GM21619 (cell line): ENCODE measurements at regions not wholly inside any gene's neighbourhood (a gene's known extent, or its start where the extent isn't known, plus 50 kb on each side); places are given as distances from the start of the nearest gene placed in this dataset.
"Not testable (repeated sequence)": the region's sequence is repeated elsewhere in the genome, so short reads cannot be mapped to it uniquely, and the experiment has no call there.

ENCODE experiments used
- ATAC-seq: cut with Tn5 transposase; IDR thresholded peaks from one replicate; pipeline ENCODE4 v1.9.1; 2021; ENCODE audit not compliant: unreplicated experiment

DNA sequence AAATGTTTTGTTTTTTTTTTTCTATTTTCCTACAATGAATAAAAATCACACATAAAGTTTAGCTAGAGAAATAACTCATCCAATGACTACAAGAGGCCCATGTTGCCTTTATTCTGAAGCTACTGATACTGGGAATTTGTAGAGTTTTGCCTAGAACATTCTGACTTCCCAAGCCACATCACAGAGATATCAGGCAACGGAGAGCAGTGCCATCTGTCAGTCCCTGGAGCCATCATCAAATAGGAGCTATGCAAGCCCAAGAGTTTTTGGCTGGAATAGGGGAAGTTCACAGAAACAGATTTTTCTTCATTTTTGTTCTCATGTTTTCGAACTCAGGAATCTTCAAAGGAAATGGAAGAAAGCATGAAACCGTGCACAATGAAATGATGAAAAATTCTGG lies 896.6 kb downstream of the TLE1 start:
- ATAC-seq, result no peak

DNA sequence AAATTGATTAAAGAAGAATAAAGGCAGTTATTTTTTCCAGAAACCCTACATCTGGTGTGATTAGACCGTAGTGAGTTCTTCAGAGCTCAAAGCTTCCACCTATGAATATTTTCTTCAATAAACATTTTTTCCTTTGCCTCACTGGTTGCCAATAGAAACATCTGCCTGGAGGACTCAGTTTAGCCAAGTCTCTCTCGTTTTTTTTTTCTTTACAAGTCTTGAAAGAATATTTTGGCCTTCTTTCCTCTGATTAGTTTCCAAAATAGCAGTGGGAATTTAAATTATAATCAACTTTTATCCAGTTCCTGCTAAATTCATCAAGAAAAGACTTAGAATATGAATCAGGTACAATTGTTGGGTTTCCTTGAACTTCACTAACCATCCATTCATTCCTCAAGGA lies 897.5 kb downstream of the TLE1 start:
- ATAC-seq, result no peak

DNA sequence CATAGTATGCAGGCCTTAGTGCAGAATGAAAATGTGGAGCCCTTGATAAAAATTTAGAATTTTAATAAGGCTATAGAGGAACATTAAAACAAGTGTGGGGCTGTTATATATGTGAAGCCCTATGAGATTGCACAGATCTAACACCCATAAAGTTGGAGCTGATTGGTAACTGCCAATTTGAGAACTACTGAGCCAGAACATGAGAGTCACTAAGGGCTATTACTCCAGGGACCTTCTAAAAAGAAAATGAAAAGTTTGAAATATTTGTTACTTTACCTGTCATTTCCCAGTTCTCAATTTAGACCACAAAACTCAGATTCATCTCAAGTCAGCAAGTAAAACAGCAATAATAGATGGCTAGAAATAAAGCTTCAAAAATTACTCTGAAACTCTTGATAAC lies 898.6 kb downstream of the TLE1 start:
- ATAC-seq, result no peak

DNA sequence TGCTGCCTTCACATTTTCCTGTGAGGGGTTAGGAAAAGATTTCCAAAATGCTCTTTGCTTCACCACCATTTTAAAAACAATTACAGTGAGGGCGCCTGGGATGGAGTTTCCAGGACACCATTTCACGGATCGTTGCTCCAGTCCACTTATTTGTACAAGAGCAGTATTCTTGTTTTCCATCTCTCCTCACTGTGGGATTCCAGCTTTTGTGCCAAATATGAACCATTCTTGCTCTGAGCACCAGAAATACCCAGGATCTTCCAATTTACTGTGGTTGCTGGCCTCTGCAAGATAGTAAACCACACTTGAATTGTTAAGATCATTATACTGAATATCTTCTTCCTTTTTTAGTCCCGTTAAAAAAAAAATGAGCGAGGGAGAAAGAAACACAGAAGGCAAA lies 899.5 kb downstream of the TLE1 start:
- ATAC-seq, result no peak

DNA sequence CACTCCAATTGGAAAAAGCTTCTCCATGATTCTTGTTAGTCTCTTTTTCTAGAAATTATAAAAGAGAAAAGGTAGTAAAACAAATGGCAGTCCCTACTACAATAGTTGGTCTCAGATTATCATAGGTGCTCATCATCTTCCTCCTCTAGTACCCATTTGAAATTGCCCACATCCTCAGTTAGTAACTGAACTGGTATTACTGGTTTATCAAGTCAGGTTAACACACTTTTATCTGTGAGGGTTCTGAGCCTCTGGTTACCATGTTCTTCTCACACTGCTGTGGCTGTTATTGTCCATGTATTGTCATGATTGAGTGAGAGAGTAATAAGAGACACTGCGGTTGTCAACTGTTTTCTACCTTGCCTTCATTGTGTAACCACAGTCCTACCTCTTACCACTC lies 901.7 kb downstream of the TLE1 start:
- ATAC-seq, result no peak

DNA sequence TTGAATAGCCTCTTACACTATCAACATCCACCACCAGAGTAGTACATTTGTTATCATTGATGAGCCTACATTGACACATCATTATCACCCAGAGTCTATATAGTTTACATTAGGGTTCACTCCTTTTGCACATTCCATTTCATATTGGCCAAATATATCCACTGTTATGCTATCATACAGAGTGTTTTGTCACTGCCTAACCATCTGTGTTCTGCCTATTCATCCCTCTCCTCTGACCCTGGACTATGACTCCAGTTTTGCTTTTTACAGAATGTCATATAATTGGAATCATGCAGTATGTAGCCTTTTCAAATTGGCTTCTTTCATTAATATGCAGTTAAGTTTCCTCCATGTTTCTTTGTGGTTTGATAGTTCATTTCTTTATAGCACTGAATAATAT lies 904.7 kb downstream of the TLE1 start:
- no peak for ATAC-seq

DNA sequence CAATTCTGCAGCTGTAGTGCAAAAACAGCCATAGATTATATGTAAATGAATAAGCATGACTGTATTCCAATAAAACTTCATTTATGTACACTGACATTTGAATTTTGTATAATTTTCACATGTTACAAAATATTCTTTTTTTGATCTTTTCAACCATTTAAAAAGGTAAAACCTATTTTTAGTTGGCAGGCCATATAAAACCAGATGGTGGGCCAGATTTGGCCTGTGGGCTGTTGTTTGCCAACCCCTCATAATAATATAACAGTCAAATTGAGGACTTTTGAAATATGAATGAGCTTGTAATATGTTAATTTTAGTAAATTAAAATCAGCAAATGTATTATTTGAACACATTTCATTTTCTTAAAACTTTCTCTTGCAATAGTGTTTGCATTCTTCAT lies 913.4 kb downstream of the TLE1 start:
- no peak for ATAC-seq

DNA sequence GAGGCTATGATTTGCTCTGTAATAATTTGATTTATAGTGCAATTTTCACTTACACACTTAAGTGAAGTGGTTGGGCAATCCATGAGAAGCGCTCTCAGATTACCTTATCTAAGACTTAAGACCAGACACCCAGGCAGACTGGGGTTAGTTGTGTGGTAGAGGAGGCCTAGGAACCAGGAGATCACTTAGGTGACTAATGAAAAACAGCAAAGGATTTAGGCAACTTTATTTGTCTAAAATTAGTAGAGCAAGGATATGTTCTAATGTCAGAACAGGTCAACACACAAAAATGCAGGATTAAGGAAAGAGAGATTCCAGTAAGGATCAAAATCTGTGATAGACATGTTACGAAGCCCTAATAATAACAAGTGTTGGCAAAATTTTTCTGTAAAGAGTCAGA lies 913.8 kb downstream of the TLE1 start:
- ATAC-seq, result no peak

DNA sequence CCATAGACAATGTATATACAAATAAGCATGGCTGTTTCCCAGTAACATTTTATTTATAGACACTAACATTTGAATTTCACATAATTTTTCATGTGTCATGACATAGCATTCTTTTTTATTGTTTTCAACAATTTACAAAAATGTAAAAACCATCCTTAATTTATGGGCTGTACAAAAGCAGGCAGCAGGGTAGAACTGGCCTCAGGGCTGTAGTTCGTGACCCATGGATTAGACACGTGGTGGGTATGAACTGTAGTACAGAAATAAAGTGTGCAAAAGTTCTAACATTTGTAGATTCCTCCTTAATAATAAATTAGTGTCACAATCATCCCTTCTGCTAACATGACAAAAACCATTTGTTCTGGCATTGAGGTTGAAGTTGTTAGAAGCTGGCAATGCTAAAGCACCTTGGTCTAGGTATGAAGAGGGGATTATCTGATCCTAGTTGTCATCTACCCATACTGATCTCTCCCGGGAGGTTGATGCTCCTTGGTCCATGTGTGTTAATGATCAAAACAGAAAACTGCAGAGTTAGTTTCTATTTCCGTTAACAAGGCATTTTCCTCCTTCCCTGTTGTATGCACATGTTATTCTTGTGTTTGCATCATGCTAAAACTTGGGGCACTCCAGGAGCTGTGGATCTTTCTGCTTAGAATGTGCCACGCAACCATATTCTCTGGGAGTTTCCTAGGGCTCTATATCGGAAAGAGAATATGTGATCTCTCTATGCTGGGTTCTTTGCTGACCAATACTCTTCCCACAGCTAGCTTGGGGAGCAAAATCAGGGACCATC lies 917.6 kb downstream of the TLE1 start:
- no peak for ATAC-seq

DNA sequence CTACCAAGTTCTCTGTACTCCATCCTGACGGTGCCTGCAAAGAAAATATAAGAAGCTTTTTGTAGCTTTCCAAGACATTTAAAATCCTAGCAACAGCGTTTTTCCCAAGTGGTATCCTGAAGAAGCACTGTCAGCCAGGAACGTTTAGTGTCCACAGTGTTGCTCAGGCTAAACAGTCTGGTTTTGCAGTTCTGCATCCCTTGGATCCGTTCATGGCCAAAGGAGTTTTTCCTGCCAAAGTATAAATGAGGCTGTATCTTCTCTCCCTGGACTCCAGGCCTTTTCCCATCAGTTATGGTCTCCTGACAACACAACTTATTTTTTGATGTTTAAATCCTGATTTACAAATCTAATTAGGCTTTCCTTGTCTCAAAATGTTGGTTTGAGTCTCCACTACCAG lies 925.8 kb downstream of the TLE1 start:
- ATAC-seq, result no peak

DNA sequence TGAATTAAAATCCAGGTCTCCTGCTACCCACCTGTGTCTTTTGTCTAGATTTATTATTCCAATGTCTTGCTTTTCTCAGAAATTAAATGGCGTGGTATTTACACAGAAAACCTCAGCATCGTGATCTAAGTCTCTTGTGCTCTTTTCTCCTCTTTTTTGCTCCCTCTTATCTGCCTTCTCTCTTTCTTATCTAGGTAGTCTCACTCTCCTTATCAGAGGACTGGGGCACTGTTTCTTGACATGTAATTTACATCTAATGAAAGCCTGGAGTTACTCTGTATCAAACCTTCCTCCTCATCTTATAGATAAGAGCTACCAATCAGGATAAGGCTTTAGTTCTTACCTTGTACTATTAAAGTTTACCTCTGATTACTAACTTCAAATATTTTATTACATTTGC lies 933.8 kb downstream of the TLE1 start:
- no peak for ATAC-seq

DNA sequence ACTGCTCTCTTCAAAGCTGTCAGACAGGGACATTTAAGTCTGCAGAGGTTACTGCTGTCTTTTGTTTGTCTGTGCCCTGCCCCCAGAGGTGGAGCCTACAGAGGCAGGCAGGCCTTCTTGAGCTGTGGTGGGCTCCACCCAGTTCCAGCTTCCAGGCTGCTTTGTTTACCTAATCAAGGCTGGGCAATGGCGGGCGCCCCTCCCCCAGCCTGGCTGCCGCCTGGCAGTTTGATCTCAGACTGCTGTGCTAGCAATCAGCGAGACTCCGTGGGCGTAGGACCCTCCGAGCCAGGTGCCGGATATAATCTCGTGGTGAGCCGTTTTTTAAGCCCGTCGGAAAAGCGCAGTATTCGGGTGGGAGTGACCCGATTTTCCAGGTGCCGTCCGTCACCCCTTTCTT lies 942.3 kb downstream of the TLE1 start:
- ATAC-seq, result not testable (repeated sequence)

DNA sequence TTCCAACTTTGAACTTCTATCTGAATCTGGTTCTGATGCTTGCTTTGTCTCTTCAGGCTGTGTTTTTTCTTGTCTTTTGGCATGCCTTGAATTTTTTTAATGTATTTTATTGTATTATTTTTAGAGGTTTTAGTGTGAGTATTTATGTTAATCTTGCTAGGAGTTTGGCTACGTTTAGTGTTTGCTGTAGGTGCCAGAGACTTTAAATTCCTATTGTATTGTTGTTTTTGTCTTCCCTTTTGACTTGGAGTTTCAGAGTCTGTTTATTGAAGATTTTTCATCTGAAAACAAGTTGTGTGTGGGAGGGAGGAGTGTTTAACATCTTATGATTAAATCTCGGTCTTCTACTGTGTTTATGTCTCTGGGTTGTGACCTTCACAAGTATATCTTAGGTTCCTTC lies 956.8 kb downstream of the TLE1 start:
- ATAC-seq, result no peak

DNA sequence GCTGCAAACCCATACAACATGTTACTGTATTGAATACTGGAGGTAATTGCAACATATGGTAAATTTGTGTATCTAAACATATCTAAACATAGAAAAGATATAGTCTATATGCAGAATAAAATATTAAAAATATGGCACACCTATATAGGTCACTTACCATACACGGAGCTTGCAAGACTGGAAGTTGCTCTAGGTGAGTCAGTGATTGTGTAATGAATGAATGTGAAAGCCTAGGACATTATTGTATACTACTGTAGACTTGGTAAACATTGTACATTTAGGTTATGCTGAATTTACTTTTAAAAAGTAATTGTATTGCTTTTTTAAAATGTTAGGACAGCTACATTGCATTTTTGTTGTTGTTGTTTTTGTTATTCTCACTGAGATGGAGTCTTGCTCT lies 968.8 kb downstream of the TLE1 start:
- ATAC-seq, result no peak

DNA sequence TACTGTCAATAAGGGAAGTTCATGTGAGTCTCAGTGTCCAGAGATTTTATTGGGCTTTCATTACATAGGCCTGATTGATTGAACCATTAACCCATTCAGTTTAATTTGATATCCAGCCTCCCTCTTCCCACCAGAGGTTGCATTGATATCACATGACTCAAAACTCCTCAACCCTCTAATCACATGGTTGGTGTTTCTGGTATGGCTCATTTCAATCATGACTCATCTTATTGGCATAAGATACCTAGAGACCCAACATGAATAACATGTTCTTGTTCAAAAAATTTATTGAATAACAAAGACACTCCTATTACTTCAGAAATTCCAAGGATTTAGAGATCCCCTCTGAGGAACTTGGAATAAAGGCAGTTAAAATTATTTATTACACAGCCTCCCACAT lies 982.2 kb downstream of the TLE1 start:
- ATAC-seq, result no peak

DNA sequence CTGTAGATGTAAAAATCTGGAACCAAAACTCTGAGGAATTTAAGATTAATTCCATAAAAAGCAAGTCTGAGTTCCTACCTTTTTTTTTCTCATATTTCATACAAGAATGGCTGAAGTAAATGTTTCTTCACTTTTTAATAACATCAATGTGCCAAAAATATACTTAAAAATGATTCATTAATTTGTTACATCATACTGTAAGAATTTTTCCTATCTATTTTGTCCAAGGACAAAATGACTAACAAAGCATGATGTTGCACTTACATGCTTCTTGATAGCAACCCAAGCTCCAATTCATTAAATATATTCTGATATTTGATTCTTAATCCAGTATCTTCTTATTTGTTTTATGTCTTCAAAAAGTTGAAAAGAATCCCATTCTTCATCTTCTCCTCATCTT lies 988.3 kb downstream of the TLE1 start:
- ATAC-seq, result no peak

DNA sequence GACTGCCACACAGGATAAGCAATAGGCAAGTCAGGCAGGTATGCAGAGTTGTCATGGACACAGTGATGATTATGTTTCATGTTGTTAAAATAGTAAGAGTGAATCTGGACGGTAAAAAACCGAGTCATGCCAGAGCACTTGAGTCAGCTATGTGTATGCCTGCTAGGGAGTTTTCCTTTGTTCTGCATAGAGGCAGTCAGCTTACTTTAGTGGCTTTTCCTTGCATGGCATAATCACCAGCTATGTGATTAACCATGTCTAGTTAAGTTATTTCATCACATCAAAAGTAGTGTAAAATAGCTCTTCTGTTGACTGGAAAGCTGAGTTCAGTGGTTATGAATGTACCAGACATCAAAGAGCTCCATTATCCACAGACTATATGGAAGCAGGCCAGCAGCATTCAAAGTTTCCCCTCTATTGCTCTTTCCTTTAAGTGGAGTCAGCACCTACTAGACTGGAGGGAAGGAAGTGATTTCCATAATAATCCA lies 989.8 kb downstream of the TLE1 start:
- ATAC-seq, result no peak

DNA sequence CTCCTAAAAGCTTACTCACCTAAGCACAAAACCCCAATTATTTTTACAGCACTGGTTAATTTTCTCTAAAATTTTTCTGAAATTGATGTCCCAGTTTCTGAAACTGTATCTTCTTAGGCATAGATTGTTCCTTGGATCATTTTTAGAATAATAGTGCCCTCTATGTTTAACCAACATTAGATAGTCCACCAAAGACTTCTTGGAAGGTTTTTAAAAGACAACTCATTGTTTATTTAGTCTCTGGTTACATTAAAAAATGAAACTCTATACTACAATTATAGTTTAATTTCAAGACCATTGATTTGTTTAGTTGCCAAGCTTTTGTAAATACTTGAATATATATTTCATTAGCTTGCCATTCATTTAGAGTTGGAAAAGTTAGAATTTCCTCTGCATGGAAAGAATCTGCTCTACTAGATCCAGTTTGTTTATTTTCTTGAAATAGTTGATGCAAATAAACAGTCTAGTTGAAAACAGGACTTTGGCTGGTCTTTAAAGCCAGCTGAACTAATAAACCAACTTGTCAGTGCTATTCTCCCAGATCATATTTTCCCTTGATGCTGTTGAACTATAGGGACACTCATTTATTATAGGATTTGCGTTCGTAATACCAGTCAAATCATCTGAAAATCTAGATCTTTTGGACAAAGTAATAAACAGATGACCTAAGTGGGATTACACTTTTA lies 990.5 kb downstream of the TLE1 start:
- no peak for ATAC-seq

DNA sequence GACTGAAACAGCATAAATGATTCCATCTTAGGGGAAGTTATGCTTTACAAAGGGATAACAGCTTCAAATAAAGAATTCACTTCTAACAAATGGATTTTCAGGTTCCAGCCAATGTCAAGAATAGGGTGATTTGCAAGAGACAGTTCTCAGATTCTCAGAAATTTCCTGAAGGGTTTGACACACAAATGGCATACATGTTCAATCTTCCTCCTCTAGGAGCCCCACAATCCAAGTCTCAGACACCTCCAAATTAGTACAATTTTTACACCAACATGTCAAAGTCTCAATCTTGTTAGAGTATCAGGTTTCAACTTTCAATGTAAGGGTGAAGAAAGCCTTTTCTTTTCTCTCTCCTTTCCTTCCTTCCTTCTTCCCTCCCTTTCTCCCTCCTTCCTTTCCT lies 996.6 kb downstream of the TLE1 start:
- no peak for ATAC-seq

DNA sequence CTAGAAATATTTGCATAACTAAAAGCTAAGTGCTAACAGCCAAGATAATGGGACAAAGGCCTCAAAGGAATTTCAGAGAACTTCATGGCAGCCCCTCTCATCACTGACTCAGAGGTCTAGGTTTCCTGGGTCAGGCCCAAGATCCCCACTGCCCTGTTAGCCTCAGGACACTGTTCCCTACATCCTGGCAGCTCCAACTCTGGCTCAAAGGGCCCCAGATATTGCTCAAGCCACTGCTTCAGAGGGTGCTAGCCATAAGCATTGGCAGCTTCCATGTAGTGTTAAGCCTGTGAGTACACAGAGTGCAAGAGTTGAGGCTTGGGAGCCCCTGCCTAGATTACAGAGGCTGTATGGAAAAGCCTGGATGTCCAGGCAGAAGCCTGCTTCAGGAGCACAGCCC lies 998.1 kb downstream of the TLE1 start:
- no peak for ATAC-seq

DNA sequence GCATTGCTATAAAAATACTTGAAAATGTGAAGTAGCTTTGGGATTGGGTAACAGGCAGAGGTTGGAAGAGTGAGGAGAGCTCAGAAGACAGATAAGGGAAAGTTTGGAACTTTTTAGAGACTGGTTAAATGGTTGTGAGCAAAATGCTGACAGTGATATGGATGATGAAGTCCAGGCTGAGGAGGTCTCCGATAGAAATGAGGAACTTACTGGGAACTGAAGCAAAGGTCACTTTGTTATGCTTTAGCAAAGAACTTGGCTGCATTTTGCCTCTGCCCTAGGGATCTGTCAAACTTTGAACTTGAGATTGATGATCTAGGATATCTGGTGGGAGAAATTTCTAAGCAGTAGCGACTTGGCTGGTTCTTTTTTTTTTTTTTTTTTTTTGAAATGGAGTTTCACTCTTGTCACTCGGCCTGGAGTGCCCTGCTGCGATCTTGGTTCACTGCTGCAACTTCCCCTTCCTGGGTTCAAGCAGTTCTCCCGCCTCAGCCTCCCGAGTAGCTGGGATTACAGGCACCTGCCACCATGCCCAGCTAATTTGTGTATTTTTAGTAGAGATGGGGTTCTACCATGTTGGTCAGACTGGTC lies 998.9 kb downstream of the TLE1 start:
- no peak for ATAC-seq

DNA sequence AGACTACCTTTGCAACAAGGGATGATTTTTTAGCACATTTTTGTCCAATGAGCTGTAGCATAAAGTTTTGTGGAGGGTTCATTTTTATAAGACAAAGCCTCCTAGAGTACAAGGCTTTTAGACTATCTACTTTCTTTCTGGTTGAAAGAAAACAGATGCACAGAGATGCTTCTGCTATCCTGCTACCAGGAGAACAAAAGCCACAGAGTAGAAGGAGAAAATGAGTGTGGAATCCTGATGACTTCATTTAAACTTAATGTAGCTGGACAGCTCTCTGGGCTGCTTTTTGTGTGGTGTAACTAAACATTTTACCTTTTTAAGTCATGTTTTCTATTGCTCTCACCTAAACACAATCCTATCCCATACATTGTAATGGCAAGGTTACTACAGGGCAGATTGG lies 1009.4 kb downstream of the TLE1 start:
- no peak for ATAC-seq
